NB4 (cell line): ENCODE measurements at regions not wholly inside any gene's neighbourhood (a gene's known extent, or its start where the extent isn't known, plus 50 kb on each side); places are given as distances from the start of the nearest gene placed in this dataset.

Experiments
- CTCF ChIP-seq: IDR thresholded peaks from one replicate; pipeline ENCODE4 v1.5.1; 2012; ENCODE audit warnings: low read depth, low read length
- MAX ChIP-seq: IDR thresholded peaks from 2 replicates; pipeline ENCODE4 v1.6.1; 2011; ENCODE audit warnings: low read depth, low read length

DNA sequence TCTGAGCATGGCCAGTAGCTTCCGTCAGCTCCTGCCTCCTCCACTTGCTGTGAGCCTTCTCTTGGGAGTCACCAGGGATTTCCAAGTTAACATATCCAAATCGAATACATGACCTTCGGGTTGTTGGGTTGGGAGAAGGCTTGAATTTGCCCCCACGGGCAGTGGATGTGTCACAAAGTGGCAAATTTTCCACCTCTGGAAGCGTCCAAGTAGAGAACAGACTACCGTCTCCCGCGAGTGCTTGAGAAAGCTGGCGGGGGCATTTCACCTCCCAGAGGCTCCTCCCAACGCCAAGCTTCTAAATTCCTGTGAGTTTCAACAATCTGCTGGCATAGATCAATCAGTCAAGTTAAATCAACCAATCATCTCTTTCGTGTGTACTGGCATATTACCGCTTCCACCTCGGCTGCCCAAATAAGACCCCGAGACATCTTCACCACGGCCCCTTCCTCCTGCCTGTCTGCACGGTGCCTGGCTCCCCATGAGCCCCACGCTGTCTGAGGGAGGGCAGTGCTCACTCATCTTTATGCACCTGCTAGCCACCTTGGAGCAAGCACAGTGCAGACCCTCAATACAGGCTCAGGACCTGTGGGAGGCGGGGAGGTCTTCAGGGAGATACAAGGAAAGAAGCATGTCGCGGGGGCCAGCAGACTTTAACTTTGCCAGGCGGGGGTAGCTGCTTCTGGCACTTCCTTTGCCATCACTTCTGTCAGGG lies 79.1 kb downstream of the MRPL36 start:
- no peak for TF ChIP-seq CTCF
- no peak for TF ChIP-seq MAX
